ENCODE measurements at regions not wholly inside any gene's neighbourhood (a gene's known extent, or its start where the extent isn't known, plus 50 kb on each side); places are given as distances from the start of the nearest gene placed in this dataset.

DNA sequence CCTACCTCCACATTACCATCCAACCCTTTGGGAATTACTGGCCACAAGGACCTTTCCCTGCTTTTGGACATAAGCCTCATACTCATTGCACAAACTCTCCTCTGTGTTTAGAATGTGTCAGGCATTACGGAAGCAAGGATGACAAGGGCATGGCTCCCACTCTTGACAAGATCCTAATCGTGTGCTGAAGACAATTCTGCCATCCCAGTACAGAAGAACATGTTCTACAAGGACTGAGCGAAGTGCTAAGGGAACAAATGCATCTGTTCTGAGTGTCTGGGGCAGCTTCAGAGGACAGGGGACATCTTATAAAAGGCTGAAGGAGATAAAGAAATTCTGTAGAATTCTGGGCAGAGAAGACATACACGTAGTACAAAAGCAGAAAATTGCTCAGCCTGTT lies 378.5 kb upstream of the CAMK1G start:
- no peak for DNase-seq

DNA sequence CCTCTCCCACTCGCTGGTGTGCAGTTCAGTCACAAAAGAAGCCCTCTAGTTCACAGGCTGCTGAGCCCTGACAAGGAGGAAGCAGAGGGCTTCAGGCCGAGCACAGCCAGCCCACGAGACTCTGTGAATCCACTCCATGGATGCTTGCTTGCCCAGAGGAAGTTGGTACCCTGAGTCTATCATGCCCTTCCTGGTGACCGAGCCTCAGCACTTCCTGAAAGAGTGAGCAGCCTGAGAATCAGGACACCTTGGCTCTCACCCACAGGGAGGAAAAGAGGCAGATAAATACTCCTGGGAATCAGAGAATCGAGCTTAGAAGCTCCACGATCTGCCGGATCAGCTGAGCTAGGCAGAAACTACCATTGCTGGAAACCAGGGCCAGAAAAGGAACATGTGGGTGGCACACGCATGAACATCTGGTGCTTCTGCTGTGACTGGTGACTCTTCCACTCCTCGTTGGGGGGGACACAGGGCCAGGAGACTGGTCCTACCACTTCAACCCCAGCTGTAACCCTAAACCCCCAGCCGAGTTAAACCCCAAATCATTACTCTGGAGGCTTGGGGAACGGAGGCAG lies 376.3 kb upstream of the CAMK1G start:
- no peak for DNase-seq

DNA sequence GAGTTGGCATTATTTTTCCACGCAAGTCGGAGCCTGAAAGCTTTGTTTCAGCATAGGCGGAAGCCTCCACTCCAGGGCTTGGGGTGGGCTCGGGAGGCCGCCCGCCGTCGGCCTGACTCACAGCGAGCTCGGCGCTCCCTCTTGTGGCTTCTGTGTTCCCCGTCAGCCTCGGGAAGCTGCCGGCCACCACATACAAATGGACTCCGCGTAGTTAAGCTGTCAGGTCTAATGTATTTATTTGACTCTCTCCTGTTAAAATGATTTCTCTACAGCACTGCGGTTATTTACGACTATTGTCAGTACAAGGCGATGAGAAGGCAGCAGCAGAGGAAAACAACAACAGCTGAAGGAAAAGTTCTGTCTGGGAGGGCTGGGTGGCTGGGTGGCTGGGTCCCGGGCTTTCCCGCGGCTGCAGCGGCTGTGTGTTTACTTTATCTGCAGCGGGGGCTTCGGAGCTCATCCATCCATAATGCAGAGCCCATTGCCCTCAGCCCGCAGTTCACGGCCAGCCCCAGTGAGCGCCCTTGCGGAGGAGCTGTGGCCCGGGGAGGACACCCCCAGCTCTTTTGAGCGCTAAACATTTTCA lies 375.7 kb upstream of the CAMK1G start:
- DNase-seq, result no peak

DNA sequence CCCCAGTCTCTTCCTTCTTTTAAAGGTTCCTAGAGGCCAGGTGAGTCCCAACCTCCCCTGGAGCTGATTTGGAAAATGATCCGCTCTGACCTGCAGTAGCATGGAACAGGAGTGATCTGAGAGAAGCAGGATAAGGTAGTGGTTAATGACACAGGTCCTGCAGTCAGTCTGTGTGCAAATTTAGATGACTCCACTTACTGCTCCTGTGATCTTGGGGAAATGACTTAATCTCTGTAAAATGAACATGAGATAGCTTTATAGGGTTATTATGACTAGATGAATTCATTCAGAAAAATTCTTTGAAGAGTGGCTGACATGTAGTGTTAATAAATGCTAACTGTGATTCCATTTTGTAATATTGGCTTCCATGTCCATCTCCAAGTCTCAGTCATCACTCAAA lies 374.9 kb upstream of the CAMK1G start:
- no peak for DNase-seq

DNA sequence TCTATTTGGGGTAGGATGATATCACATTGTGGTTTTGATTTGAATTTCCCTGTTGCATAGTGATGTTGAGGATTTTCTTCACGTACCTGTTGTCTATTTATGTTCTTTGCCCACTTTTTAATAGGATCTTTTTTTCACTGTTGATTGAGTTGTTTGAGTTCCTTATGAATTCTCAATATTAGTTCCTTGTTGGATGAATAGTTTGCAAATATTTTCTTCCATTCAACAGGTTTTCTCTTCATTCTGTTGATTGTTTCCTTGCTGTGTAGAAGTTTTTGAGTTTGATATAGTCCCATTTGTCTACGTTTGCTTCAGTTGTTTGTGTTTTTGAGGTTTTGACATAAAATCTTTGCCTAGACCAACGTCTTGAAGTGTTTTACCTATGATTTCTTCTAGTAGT lies 369.5 kb upstream of the CAMK1G start:
- no peak for DNase-seq

DNA sequence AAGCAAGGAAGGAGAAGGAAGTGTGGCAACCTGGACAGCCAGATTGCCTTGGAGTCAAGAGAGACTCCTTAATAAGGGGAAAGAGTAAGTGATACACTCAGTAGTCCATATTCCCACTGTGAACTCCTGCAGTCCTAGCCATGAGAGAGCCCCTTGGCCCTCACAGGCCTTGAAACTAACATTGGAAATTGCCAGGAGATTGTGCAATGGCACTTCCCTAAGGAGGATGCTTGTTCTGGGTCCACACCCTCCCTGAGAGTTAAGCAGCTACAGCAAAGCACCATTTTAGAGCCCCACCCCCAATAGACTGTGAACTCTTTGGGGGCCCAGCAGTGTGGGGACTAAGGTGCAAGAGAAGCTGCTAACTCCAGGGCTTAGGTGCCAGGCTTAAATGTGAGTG lies 367.7 kb upstream of the CAMK1G start:
- DNase-seq, result no peak

DNA sequence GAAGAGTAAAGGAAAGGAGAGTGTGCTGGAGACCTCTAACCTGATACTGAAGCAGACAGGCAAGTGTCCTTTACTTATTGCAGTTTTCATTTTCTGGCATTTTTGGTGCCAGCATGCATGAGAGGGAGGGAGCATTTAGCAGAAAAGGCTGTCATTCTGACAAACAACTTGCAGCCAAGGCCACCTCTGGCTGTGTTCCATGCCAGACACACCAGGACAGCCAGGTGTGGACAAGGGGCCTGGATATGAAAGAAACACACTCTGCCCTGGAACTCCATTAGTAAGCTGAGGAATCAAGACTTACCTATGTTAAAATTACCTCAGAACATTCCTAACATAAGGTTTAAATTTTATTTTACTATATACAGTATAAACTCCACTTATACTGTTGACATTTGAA lies 365.4 kb upstream of the CAMK1G start:
- DNase-seq, result no peak

DNA sequence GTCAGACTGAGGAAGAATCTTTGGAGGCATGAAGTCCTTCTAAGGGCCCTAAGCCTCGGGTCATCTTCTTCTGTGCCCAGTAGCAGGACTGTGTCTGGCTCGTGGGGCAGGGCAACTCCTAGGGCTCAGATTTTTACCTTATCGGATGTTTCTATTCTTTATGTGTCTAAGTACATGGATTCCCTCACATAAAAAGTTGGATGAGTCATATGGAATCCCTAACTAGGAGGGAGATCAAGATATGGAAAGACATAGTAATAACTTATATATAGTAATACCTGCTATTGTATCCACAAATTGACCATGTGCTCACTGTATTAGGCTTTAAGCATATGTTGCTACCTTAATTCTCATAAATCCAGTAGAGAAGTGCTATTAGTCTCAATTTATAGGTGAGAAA lies 364.5 kb upstream of the CAMK1G start:
- no peak for DNase-seq

DNA sequence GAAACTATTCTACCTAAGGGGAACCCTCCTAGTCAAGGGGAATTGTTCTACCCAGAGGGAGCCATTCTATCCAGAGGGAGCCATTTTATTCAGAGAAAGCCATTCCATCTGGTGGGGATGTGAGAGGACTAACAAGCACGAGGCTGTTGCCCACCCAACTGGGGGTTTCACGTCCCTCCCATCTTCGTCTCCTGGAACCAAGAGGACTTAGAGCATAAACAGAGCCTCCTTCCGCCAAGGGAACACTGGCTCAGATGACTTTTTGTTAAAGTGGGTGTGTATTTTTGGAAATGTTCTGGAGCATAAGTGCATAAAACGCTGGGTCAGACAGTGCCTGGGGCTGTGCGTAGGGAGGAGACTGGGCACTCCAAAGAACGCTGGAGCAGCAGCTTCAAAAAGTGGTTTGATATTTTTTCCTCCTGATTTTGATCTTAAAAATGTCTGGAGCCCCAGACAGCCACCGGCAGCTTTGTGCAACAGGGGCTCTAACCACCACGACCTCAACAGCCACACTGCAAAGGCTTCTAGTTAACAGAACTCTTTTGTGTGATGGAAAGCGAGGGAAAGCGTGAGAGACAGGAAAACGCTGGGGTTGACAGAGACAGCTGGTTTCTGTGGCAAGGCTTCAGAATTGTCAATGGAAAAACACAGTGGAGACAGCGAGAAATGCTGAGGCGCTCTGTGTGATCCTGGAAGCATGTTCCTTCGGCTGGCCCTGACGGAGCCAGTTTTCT lies 363.6 kb upstream of the CAMK1G start:
- no peak for DNase-seq

DNA sequence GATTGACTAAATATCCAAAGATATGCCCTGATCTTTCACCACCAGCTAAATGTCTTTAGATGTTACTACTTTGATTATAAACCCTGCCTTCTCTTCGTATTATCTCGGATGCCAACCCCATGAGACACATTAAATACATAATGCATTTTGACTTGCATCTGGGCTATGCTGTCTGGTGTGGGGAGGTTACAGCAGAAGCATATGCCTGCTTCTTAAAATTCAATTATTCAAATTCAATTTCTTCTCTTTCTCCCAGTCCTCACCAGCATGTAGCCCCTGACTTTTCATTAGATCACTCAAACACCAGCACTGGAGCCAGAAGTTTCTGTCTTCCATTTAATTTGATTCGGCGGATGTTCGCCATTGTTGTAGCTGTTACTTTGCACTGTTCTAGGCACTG lies 360.7 kb upstream of the CAMK1G start:
- DNase-seq, result no peak

DNA sequence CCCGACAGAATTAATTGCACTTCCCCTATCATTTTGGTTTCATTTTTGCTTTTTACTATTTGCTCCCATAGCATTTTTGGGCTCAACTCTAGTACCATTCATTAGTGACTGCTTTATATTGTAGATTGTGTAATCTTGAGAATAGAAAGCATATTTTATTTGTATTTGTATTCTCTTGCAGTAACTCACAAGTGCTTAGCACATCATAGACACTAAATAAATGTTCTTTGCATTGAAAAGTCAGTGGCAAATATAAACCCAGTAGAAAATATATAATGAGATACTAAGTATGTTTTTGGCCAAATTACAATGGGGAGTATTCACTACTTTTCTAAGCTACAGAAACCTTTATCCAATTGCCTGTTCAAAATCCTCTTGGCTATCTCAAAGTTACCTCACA lies 359.7 kb upstream of the CAMK1G start:
- DNase-seq, result no peak

DNA sequence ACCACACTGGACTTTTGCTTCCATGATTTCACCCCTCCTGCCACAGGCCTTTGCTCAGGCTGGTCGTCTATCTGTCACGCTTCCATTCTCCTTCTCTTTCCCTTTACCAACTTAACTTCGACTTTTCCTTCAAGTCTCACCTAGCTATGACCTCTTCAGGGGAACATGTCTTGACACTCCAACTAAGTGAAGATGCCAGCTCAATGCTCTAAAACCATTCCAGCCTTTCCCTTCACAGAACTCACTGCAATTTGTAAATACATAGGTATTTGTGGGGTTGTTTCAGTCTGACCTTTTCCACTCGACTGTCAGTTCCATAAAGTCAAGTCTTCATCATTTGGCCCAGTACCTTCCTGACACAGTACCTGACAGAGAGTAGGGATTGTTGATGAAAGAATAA lies 358.6 kb upstream of the CAMK1G start:
- no peak for DNase-seq

DNA sequence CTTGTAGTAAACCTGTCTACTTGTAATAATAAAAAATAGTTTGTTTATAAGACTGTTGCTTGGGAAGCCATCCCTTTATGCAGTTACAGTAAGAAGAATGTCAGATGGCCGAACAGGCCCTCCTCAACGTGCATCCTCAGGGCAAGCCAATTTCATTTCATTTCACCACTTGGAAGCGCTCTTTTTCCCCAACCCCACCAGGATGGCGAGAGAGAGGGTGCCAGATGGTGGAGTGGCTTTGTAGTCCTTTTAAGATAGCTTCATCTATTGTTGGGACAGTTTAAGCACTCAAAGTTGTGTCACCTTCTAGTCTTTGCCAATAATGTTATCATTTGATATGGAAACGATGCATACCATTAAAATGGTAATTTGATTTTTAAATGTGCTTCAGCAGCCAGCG lies 356.3 kb upstream of the CAMK1G start:
- DNase-seq, result no peak

DNA sequence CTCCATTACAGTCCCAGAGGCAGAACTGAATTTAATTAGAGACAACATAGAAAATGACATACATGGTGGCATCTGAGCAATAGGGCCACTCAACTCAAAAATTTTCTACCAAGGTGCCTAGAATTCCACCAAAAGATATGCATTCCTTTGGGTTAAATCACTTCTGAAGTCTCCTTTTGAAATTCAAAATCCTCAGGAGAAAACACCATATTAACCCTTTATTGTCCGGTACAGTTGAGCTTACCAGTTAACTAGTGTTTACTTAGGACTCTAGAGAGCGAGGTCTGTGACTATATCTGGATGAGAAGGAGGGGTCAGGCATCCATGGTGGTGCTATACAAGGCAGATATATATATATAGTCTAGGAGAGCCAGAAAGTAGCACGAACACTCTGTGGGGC lies 355.6 kb upstream of the CAMK1G start:
- DNase-seq, result no peak

DNA sequence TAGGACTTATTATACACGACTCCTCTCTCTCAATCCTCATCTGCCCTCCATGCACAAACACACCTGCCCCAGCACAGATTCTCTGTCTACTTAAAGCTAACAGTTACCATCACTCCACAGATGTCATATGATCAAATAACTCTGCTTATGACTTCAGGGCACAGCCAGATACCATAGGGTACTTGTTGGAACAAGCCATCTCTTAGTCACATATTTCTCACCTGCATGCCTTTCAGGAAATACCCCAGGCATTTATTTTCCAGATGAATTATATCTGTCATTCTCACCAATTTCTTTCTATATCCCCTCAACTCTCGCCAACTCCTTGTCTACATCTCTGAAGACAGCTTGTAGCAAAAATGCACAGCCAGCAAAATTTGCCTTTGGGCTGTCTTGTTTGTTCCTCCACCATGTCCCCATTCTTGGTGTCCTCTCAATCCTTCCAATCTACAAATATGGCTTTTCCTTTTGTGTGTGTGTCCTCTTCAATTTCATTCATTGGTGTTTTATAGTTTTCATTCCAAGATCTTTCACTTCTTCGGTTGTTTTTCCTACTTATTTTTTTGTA lies 353.9 kb upstream of the CAMK1G start:
- no peak for DNase-seq

DNA sequence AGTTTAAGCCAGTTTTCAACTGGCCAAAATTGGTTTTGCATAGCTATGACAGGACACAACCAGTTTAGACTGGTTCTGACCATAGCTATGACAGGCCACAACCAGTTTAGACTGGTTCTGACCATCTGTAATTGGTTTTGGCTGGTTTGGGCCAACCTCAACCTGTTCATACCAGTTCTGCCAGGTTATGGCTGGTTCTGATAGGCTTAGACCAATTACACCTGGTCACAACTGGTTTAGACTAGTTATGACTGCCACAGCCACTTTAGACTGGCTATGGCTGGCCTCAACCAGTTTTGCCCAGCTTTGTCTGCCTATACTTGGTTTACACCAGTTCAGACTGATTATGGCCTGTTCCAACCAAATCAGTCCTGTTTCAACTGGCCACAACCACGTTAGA lies 353.2 kb upstream of the CAMK1G start:
- DNase-seq, result no peak

DNA sequence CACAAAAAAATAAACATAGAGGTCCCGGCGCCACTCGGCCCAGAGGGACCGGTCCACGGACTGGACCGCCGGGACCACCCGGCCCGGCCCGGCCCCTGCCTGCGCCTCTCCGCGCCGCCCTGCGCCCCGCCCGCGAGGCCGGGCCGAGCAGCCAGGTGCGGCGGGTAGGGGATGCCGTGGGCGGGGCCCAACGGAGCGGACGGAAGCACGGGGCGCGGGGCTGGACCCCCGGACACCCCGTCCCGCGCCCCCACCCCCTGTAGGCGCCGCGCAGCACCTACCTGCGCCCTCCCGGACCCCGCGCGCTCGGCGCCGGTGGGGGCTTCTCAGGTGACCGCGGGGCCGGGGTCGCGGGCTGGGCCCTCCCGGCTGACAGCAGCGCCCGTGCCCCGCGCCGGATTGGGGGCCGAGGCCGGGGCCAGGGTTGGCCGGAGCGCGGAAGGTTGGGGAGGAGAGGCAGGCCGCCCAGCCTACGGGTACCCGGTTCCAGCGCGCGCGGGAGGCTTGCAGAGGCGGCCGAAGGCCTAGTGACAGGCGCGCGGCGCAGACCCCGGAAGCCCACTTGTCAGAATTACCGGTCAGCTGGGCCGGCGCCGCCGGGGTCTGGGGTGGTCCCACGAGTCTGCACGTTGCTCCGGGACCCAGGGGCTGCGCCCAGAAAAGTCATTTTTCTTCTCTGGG lies 351.9 kb upstream of the CAMK1G start:
- no peak for DNase-seq

DNA sequence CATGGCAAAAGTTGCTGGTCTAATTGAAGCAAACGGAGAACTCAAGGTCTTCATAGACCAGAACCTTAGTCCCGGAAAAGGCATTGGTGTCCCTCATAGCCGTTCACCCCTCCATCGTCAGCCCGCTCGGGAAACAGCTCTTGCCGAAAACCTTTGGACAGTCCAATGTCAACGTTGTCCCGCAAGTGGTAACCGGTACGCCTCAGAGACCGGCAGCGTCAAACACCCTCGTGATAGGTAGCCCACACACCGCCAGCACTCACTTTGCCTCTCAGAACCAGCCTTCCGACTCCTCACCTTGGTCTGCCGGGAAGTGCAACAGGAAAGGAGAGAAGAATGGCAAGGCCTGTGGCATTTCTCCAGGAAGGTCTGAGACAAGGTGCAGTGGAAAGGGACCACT lies 351.3 kb upstream of the CAMK1G start:
- no peak for DNase-seq

DNA sequence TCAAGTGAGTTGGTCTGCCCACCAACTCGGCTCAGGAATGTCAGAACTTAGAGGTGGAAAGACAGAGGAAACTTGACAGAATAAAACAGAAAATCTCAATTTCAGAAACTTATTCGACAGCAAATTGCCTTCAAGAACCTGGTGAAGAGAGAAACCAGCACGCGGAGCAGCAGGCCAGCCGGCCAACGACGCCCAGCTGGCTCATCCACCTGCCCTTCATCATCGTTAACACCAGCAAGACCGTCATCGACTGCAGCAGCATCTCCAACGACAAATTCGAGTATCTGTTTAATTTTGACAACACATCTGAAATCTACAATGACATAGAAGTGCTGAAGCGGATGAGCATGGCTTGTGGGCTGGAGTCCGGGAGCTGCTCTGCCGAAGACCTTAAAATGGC lies 350.8 kb upstream of the CAMK1G start:
- DNase-seq, result no peak

DNA sequence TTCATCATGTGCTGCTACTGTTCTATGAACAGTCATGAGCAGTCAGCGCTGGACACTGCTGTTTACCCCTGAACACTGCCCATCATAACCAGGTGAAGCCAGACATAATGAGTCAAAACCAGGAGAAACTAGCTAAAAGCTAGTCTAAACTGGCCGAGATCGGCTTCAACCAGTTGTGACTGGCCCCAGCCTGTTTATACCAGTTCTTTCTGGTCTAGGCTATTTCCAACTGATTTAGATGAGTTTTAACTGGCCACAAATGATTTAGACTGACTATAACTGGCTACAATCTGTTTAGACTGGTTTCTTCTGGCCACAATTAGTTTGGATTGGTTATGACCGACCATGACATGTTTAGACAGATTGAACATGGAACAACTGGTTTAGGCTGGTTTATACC lies 348.3 kb upstream of the CAMK1G start:
- no peak for DNase-seq

DNA sequence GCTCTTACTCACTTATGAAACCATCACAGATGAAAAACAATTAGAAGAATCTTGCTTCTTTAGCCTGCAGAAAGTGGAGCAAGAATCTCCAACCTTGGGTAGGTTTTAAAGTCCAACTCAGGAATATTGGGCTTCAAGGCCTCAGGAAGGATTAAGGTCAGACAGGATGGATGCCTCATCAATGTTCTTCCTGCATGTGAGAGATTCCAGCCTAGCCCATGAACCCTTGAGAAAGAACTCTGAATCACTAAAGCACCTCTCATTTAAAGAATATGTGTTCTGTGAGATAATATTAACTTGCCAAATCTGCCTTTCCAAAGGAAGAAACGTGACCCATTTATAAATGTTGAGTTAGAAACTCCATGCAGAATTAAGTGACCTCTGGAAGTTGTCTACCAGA lies 345.2 kb upstream of the CAMK1G start:
- DNase-seq, result no peak

DNA sequence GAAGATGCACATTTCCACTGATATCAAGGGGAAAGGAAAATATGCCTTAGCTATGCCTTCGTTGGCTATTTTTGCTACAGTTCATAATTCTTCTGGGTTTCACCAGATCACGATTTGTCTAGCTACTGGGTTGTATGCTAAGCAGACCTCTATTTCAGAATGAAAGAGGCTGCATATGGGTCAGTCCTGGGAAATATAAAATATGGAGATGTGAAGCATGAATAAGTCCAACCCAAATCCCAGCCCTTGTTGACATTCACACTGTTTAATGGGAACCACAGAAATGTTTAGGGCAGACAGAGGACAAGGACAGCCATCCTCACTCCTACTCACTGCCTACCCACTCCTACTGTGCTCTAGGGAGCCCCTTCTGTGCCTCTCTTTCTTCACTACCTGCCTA lies 343.2 kb upstream of the CAMK1G start:
- DNase-seq, result no peak

DNA sequence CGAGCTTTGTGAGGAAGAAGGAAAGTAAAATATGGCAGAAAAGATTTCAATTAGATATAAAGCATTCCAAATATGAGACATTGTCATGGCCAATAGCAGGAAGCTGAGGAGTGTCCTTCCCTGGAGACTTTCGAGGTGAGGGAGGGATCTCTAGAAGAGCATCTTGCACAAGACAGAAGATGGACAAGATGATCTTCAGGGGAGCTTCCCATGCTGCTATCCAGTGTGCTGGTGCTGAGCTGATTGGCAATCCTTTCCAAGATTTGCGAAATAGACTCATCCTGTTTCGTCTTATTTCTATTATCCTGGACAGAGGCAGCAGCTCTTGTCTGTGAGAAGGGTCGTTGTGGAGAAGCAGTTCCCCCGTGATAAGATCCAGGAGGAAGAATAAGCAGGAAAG lies 342.0 kb upstream of the CAMK1G start:
- no peak for DNase-seq

Measured in activated gamma-delta T cell treated with Interleukin-2 at 50 U/mL for 16 hours (primary cell).